ENCODE measurements at regions not wholly inside any gene's neighbourhood (a gene's known extent, or its start where the extent isn't known, plus 50 kb on each side); places are given as distances from the start of the nearest gene placed in this dataset.
A peak's percentile ranks its signal among the peaks of the same experiment; 100 is the strongest.

DNA sequence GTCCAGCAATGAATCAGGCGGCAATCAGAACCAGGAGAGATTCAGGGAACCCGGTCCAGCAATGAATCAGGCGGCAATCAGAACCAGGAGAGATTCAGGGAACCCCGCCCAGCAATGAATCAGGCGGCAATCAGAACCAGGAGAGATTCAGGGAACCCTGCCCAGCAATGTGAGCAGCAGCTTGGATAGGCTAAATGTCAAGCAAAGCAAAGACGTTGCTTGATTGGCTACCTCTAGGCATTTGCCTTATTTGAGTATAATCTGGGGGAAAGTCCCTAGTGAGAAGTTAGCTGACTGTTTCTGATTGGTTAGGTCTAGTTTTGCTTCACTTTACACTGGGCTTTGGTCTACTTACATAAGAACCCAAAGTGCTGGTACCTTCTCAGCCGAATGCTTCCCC, 1212.2 kb upstream of the TENM3 start:
- Histone ChIP-seq H3K36me3 (ENCODE audit: insufficient read depth, low read length) (no peaks in the 10 kb centered on the region), H3K4me1 (ENCODE audit: insufficient read depth, low read length) (no peaks in the 10 kb centered on the region), H3K4me2 (ENCODE audit: insufficient read depth, low read length) (no peak overlapping the region), H3K4me3 (ENCODE audit: insufficient read depth, low read length) (no peak overlapping the region), H4K20me1 (ENCODE audit: insufficient read depth, low read length) (no peaks in the 10 kb centered on the region), H2AFZ (ENCODE audit: low read length) (no peak overlapping the region), H3K27ac (ENCODE audit: low read depth, low read length) (peak overlapping the region; percentile 37), H3K27me3 (ENCODE audit: insufficient read depth, low read length) (no peaks in the 10 kb centered on the region), H3K79me2 (ENCODE audit: insufficient read depth, low read length) (no peaks in the 10 kb centered on the region), H3K9me3 (ENCODE audit: low read depth, low read length) (no peaks in the 10 kb centered on the region)
- TF ChIP-seq CTCF (IDR thresholded peaks at IDR 0.05; ENCODE audit: extremely low read depth, low read depth, low read length) = no peak
- DNase-seq (ENCODE audit: insufficient read length, low spot score, missing footprints) = no peak

GRCh38 chr4:181043486-181043885, 1199.7 kb upstream of the TENM3 start:
- no peaks in the 10 kb centered on the region for H3K9me3 ChIP-seq (ENCODE audit: low read depth, low read length)
- H3K4me1 ChIP-seq (ENCODE audit: insufficient read depth, low read length) = no peaks in the 10 kb centered on the region
- no peak overlapping the region for H2AFZ ChIP-seq (ENCODE audit: low read length)
- no peak for DNase-seq (ENCODE audit: insufficient read length, low spot score, missing footprints)
- H3K4me2 ChIP-seq (ENCODE audit: insufficient read depth, low read length) = no peak overlapping the region
- no peaks in the 10 kb centered on the region for H3K27me3 ChIP-seq (ENCODE audit: insufficient read depth, low read length)
- H3K27ac ChIP-seq (ENCODE audit: low read depth, low read length) = no peak overlapping the region
- no peaks in the 10 kb centered on the region for H4K20me1 ChIP-seq (ENCODE audit: insufficient read depth, low read length)
- H3K36me3 ChIP-seq (ENCODE audit: insufficient read depth, low read length) = no peaks in the 10 kb centered on the region
- no peak overlapping the region for H3K4me3 ChIP-seq (ENCODE audit: insufficient read depth, low read length)
- H3K79me2 ChIP-seq (ENCODE audit: insufficient read depth, low read length) = no peaks in the 10 kb centered on the region
- no peak for TF ChIP-seq CTCF (IDR thresholded peaks at IDR 0.05; ENCODE audit: extremely low read depth, low read depth, low read length)

DNA sequence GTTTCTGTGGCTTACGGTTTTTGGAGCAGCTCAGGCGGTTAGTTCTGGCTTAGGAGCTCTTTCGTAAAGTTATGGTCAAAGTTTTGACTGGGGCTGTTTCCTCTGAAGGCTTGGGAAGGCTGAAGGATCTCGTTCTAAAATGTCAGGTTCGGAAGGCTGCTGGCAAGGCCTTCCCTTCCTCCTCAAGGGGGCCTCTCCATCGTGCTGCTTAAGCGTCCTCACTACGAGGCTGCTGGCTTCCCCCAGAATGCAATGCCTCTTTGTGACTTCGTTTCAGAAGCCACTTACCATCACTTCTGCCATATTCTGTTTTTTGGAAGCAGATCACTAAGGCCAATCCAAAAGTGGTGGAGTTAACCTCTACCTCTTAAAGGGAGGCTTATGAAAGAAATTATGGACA, 1196.4 kb upstream of the TENM3 start:
- H3K79me2 ChIP-seq (ENCODE audit: insufficient read depth, low read length) = no peaks in the 10 kb centered on the region
- no peaks in the 10 kb centered on the region for H3K4me1 ChIP-seq (ENCODE audit: insufficient read depth, low read length)
- H3K9me3 ChIP-seq (ENCODE audit: low read depth, low read length) = no peaks in the 10 kb centered on the region
- peak; percentile 8 for DNase-seq (ENCODE audit: insufficient read length, low spot score, missing footprints)
- no peak overlapping the region for H3K4me3 ChIP-seq (ENCODE audit: insufficient read depth, low read length)
- no peak overlapping the region for H3K27ac ChIP-seq (ENCODE audit: low read depth, low read length)
- H2AFZ ChIP-seq (ENCODE audit: low read length) = no peak overlapping the region
- TF ChIP-seq CTCF (IDR thresholded peaks at IDR 0.05; ENCODE audit: extremely low read depth, low read depth, low read length) = no peak
- H3K36me3 ChIP-seq (ENCODE audit: insufficient read depth, low read length) = no peaks in the 10 kb centered on the region
- H3K4me2 ChIP-seq (ENCODE audit: insufficient read depth, low read length) = no peak overlapping the region
- no peaks in the 10 kb centered on the region for H4K20me1 ChIP-seq (ENCODE audit: insufficient read depth, low read length)
- no peaks in the 10 kb centered on the region for H3K27me3 ChIP-seq (ENCODE audit: insufficient read depth, low read length)

DNA sequence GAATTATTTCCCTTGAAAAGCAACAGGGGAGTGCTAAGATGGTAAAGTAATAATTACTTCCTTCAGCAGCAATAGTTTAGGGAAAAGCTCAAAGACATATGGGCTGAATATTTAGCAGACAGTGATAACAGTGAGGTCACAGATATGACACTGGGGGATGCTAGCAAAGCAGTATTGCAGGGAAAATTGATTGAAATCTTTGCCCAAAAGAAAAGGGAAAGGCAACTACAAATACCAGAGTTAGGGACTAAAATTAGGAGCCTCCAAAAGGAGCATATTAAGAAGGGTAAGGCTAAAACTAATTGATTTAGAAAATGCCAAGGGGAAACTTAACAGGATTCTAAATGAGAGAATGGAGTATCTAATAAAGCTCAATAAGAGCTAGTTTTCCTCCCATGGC, 1191.3 kb upstream of the TENM3 start:
- Histone ChIP-seq H3K27me3 (ENCODE audit: insufficient read depth, low read length) (no peaks in the 10 kb centered on the region), H3K36me3 (ENCODE audit: insufficient read depth, low read length) (no peaks in the 10 kb centered on the region), H3K4me1 (ENCODE audit: insufficient read depth, low read length) (no peaks in the 10 kb centered on the region), H3K4me2 (ENCODE audit: insufficient read depth, low read length) (no peak overlapping the region), H2AFZ (ENCODE audit: low read length) (no peak overlapping the region), H3K9me3 (ENCODE audit: low read depth, low read length) (no peaks in the 10 kb centered on the region), H3K4me3 (ENCODE audit: insufficient read depth, low read length) (no peak overlapping the region), H3K79me2 (ENCODE audit: insufficient read depth, low read length) (no peaks in the 10 kb centered on the region), H3K27ac (ENCODE audit: low read depth, low read length) (no peak overlapping the region), H4K20me1 (ENCODE audit: insufficient read depth, low read length) (no peaks in the 10 kb centered on the region)
- DNase-seq (ENCODE audit: insufficient read length, low spot score, missing footprints) = peak; percentile 29
- TF ChIP-seq CTCF (IDR thresholded peaks at IDR 0.05; ENCODE audit: extremely low read depth, low read depth, low read length) = no peak
